RKO (cell line): ENCODE measurements at regions not wholly inside any gene's neighbourhood (a gene's known extent, or its start where the extent isn't known, plus 50 kb on each side); places are given as distances from the start of the nearest gene placed in this dataset.

Experiments used
- DNase-seq: peaks from one replicate; pipeline ENCODE4 v3.0.0-alpha.2; 2016; ENCODE audit warnings: low spot score

- DNase-seq, result no peak
These were observed 569.1 kb upstream of the ID4 start for GRCh38 chr6:19268117-19268516.

GRCh38 chr6:19268718-19269117, 568.5 kb upstream of the ID4 start:
- no peak for DNase-seq

- DNase-seq, result no peak
These were observed 567.8 kb upstream of the ID4 start for GRCh38 chr6:19269341-19269898.

DNA sequence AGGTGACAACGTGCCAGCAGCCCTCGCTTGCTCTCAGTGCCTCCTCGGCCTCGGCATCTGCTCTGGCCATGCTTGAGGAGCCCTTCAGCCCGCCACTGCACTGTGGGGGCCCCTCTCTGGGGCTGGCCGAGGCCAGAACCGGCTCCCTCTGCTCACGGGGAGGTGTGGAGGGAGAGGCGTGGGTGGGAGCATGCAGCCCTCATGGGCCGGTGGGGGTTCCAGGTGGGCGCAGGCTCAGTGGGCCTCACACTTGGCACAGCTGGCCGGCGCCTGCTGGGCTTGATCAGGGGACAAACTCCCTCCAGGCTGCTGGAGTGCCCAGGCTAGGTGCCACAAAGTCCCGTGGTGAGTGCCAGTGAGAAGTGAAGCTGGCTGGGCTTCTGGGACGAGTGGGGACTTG, 566.6 kb upstream of the ID4 start:
- no peak for DNase-seq

- no peak for DNase-seq
These were observed 557.9 kb upstream of the ID4 start for GRCh38 chr6:19279273-19279684.

GRCh38 chr6:19287928-19288327, 549.2 kb upstream of the ID4 start:
- no peak for DNase-seq

DNA sequence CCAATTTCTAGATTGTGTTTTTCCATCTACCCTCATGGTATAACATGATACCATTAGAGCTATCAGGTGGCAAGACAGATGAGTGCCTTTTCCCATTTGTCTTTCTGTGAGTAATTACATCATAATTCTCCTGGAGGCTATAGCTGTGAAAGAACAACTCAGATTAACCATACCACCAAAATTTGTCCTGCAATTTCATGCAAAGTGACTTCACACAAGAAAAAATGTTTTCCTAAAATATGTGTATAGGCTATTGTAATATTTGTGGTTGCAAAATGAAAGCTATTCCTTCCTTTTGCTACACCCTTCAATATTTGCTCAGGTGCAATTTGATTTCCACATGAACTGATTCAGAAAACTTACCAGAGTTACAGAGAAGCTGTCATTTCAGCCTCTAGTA, 547.7 kb upstream of the ID4 start:
- DNase-seq, result no peak

DNA sequence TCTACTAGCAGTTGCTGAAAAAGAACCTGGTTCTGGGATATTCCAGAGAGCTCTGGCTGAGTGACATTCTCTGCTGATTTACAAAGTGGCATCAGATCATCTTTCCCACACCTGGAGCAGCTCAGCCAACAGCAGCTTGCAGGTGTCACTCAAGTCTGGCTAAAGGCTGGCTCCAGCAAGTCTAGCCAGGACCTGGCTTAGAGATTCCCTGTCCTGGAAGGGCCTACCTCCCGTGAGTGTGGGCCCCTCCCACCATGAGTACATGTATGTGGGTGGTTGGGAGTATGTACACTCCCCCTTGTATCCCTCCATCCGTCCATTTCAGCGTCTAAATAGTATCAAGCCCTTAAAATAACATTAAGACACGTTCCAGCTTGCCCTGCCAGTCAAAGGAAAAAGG, 539.3 kb upstream of the ID4 start:
- no peak for DNase-seq

DNA sequence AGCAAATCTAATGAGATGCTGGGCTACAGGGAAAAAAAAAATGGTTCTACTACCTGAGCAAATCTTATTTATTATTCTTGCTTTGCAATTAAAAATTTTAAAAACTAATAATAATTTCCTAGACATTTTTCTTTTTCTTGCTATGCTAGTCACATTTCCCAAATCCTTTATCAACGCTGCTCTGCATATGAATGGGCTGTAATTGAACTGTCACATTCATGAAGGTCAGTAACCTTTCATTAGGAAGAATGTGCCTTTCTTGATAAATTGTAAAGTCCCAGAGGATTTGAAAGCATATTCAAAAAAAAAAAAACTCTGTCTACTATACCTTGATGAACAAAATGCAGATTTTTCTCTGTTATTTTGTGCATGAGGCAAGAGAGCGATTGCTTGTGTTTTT, 538.7 kb upstream of the ID4 start:
- no peak for DNase-seq

- DNase-seq, result no peak
These were observed 538.0 kb upstream of the ID4 start for GRCh38 chr6:19299129-19299528.

DNA sequence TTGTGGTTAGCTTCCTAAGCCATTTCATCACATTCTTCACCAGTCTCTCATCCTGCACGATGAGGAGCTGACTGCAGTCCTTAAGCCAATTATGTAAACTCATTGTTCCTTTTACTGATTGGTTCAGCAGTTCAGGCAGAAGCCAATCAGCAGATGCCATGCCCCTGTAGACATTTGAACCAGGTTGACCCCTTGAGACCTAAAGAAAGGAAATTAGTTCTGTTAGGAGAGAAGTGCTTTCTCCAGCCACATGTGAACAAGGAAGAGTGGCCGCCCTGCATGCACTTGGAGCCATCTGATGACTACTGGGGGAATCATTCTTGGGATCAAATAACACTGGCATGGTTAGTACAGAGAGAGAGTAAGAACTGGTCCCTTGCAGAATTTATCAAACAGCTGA, 535.2 kb upstream of the ID4 start:
- peak; percentile 0 for DNase-seq

GRCh38 chr6:19303383-19303782, 533.8 kb upstream of the ID4 start:
- DNase-seq, result no peak

- no peak for DNase-seq
These were observed 527.5 kb upstream of the ID4 start for GRCh38 chr6:19309661-19310060.

- no peak for DNase-seq
These were observed 525.4 kb upstream of the ID4 start for GRCh38 chr6:19311786-19312185.

DNA sequence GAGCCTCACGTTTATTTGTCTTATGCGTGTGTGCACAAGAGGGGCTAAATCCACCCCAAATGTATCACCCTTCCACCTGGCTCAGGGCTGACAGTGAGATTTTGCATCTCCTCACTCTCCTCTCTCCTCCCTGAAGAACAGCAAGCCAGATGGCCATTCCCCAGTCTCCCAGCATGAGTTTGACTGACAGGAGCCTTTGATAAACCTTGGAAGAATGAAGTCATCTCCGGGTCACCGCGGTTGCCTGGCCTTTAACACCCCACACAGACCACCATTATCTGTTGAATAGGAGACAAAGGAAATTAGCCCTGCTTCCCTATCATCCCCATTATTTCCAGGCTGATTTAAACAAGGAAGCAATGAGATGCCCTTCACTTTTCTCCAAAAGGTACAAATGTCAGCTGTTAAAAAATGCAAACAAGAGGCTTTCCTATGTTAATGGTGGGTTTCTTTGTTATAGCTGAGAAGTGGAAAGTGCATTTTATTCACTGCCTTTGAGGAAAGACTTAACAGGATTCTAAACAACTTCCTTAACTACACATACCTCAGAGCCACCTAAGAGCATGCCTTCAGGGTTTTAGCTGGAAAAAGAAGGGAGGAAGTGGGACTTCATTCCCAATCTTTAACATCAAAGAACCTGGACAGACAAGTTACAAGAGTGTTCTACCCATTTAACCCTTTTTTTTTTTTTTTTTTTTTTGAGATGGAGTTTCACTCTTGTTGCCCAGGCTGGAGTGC, 524.8 kb upstream of the ID4 start:
- DNase-seq, result no peak

- DNase-seq, result no peak
These were observed 519.7 kb upstream of the ID4 start for GRCh38 chr6:19317431-19317986.

DNA sequence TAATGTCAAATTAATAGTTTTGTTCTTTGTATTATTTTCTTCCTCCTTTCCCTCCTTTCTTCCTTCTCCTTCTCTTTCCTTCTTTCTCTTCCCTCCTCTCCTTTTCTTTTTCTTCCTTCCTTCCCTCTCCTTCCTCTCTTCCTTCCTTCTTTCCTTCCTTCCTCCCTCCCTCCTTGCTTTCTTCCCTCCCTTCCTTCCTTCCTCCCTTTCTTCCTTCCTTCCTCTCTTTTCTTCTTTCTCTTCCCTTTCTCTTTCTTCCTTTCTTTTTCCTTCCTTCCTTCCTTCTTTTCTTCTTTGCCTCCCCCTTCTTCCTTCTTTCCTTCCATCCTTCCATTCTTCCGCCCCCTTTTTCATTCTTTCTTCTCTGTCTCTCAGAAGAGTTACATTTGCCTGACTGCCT, 518.2 kb upstream of the ID4 start:
- no peak for DNase-seq

DNA sequence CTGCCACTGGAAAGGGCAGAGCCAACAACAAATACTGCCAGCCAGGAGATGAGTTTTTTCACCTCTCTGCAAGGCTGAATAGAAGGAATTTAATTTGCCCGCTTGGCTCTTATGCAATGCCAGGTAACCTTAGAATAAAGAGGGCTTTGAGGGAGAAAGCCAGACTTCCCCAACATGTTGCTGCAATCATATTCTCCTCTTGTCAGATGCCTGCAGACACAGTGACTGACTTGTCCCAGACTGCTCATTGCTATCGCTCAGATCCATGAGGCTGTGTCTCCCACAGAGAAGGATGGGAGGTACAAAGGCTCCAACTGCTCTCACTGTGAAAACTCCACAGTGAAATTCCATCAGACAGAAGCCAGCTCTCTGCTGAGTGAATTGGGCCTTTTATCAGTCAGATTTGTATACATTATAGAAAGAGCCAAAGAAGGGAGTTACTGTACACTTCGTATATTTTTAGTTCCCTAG, 517.0 kb upstream of the ID4 start:
- DNase-seq, result no peak

GRCh38 chr6:19322691-19323485, 514.3 kb upstream of the ID4 start:
- DNase-seq, result no peak

DNA sequence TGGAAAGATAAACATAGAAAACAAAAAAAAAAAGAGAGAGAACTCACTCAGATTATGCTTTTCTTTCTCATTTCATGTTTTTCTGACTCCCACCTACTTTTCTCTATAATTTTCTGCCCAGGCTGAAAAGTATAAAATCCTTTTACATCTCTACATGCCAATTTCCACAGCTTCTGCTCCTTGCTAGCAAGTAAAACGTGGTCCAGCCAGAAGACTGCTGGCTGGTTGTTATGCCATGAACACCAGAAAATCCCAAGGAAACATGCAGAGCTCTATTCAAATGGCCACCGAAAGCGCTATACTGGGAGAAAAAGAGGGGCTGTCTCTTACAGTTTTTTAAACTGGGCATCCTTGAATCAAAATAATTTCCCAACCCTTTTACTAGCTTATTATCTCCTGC, 512.8 kb upstream of the ID4 start:
- DNase-seq, result no peak

- no peak for DNase-seq
These were observed 511.8 kb upstream of the ID4 start for GRCh38 chr6:19325335-19325789.

GRCh38 chr6:19327241-19327640, 509.9 kb upstream of the ID4 start:
- DNase-seq, result peak; percentile 18

GRCh38 chr6:19327661-19328060, 509.5 kb upstream of the ID4 start:
- DNase-seq, result no peak
